ENCODE measurements at regions not wholly inside any gene's neighbourhood (a gene's known extent, or its start where the extent isn't known, plus 50 kb on each side); places are given as distances from the start of the nearest gene placed in this dataset.

DNA sequence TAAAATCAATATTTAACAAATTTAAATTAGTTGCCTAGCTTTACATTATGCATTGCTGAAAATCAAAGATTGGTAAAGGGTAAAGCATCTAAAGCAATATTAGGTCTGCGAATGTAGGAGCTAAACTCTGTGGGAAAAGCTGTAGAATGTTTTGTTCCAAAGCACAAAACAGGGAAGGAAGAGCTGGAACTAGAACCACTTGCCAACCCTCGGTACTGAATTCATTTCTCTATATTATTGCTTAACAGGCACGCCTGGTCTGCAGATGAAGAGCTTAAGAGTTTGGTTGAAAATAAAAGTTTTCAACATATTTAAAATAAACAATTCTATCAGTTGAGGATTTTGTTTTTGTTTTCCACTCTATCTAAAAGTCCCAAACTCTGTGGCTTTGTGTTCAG is 1252.8 kb upstream of the SEL1L start:
- in situ Hi-C loops (cut with HindIII; ENCODE audit: low pct_unique_long_range_greater_than_20kb, low sequenced_read_pairs) = no loop called here
- POLR2A ChIA-PET = no interaction called here
- CTCF ChIA-PET = no interaction called here
- Histone ChIP-seq H3K4me1 (ENCODE audit: control insufficient read depth, insufficient read depth, low read length) (no peaks in the 10 kb centered on the region), H3K27ac (ENCODE audit: low read length) (no peak overlapping the region), H3K9me3 (ENCODE audit: control insufficient read depth, insufficient read depth, low read depth, low read length) (no peaks in the 10 kb centered on the region), H3K36me3 (ENCODE audit: control insufficient read depth, insufficient read depth, low read length) (no peaks in the 10 kb centered on the region), H3K27me3 (ENCODE audit: control insufficient read depth, insufficient read depth, low read length) (no peaks in the 10 kb centered on the region), H3K4me3 (ENCODE audit: low read depth in 2 of 2, low read length in 2 of 2) (no peak overlapping the region)
- no TSS peak for BruUV-seq (replicated peaks)
- intact Hi-C loops (cut with micrococcal nuclease; ENCODE audit: unreplicated experiment) = no loop called here
- ATAC-seq (no peak), DNase-seq (ENCODE audit: low read depth, low spot score) (no peak)
- TF ChIP-seq SIN3A (IDR thresholded peaks at IDR 0.05; ENCODE audit: borderline replicate concordance, insufficient read depth, low read depth, low read length) (no peak), TCF7L2 (IDR thresholded peaks at IDR 0.05; ENCODE audit: low read depth, low read length) (no peak)

DNA sequence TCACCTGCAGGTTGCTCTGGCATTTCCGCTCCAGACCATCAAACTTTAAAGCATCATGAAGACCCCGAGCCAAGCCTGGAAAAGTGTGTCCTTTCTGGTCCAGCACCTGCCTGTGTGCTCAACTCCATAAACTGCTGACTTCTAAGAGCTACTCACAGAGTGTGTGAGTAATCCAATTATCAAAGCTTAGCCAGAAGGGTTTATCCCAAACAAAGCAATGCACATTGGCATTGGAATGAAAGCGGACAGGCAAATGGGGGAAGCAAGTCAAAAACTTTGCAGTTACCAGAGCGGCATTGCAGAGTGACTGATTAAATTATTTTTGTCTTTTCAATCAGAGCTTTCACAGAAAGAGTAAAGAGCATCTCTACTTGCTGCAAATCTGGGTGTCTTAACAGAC is 1262.4 kb upstream of the SEL1L start:
- no peak overlapping the region for H3K4me3 ChIP-seq (ENCODE audit: low read depth in 2 of 2, low read length in 2 of 2)
- BruUV-seq (replicated peaks) = no TSS peak
- H3K4me1 ChIP-seq (ENCODE audit: control insufficient read depth, insufficient read depth, low read length) = no peaks in the 10 kb centered on the region
- CTCF ChIA-PET = no interaction called here
- in situ Hi-C loops (cut with HindIII; ENCODE audit: low pct_unique_long_range_greater_than_20kb, low sequenced_read_pairs) = no loop called here
- POLR2A ChIA-PET = no interaction called here
- H3K36me3 ChIP-seq (ENCODE audit: control insufficient read depth, insufficient read depth, low read length) = no peaks in the 10 kb centered on the region; the same call in 1 of the 2 replicates
- DNase-seq (ENCODE audit: low read depth, low spot score) (no peak), ATAC-seq (no peak)
- no peaks in the 10 kb centered on the region for H3K9me3 ChIP-seq (ENCODE audit: control insufficient read depth, insufficient read depth, low read depth, low read length)
- intact Hi-C loops (cut with micrococcal nuclease; ENCODE audit: unreplicated experiment) = no loop called here
- H3K27me3 ChIP-seq (ENCODE audit: control insufficient read depth, insufficient read depth, low read length) = no peaks in the 10 kb centered on the region
- no peak for TF ChIP-seq POLR2AphosphoS5 (IDR thresholded peaks at IDR 0.05; ENCODE audit: low read depth, low read length)
- TF ChIP-seq, protein P1, sequence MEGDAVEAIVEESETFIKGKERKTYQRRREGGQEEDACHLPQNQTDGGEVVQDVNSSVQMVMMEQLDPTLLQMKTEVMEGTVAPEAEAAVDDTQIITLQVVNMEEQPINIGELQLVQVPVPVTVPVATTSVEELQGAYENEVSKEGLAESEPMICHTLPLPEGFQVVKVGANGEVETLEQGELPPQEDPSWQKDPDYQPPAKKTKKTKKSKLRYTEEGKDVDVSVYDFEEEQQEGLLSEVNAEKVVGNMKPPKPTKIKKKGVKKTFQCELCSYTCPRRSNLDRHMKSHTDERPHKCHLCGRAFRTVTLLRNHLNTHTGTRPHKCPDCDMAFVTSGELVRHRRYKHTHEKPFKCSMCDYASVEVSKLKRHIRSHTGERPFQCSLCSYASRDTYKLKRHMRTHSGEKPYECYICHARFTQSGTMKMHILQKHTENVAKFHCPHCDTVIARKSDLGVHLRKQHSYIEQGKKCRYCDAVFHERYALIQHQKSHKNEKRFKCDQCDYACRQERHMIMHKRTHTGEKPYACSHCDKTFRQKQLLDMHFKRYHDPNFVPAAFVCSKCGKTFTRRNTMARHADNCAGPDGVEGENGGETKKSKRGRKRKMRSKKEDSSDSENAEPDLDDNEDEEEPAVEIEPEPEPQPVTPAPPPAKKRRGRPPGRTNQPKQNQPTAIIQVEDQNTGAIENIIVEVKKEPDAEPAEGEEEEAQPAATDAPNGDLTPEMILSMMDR (IDR thresholded peaks at IDR 0.05) = no peak
- TF ChIP-seq SIN3A (IDR thresholded peaks at IDR 0.05; ENCODE audit: borderline replicate concordance, insufficient read depth, low read depth, low read length) = no peak
- TF ChIP-seq TCF7L2 (IDR thresholded peaks at IDR 0.05; ENCODE audit: low read depth, low read length) = no peak
- TF ChIP-seq, protein P2, sequence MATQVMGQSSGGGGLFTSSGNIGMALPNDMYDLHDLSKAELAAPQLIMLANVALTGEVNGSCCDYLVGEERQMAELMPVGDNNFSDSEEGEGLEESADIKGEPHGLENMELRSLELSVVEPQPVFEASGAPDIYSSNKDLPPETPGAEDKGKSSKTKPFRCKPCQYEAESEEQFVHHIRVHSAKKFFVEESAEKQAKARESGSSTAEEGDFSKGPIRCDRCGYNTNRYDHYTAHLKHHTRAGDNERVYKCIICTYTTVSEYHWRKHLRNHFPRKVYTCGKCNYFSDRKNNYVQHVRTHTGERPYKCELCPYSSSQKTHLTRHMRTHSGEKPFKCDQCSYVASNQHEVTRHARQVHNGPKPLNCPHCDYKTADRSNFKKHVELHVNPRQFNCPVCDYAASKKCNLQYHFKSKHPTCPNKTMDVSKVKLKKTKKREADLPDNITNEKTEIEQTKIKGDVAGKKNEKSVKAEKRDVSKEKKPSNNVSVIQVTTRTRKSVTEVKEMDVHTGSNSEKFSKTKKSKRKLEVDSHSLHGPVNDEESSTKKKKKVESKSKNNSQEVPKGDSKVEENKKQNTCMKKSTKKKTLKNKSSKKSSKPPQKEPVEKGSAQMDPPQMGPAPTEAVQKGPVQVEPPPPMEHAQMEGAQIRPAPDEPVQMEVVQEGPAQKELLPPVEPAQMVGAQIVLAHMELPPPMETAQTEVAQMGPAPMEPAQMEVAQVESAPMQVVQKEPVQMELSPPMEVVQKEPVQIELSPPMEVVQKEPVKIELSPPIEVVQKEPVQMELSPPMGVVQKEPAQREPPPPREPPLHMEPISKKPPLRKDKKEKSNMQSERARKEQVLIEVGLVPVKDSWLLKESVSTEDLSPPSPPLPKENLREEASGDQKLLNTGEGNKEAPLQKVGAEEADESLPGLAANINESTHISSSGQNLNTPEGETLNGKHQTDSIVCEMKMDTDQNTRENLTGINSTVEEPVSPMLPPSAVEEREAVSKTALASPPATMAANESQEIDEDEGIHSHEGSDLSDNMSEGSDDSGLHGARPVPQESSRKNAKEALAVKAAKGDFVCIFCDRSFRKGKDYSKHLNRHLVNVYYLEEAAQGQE (IDR thresholded peaks at IDR 0.05; ENCODE audit: insufficient read depth in 1 of 2, low read depth in 2 of 2, low read length in 1 of 2) = no peak
- H3K27ac ChIP-seq (ENCODE audit: low read length) = no peak overlapping the region

DNA sequence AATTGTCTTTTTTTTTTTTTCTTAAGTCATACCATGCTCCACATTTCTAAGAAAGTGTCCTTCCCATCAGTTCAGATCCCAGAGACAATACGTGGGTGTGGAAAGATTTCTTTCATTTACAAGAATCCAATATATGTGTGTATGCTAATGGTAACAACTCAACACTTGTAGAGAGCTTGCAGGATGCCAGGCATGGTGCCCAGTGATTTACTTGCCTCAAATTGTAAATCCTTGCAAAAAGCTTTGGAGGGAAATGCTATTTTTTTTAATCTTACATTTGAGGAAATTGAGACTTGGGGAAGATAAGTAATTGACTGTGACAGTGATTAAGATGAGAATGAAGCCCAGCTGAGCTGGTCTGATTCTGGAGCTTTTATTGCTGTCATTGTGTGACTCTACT is 1264.6 kb upstream of the SEL1L start:
- Histone ChIP-seq H3K36me3 (ENCODE audit: control insufficient read depth, insufficient read depth, low read length) (no peaks in the 10 kb centered on the region; the same call in 1 of the 2 replicates), H3K27ac (ENCODE audit: low read length) (no peak overlapping the region), H3K27me3 (ENCODE audit: control insufficient read depth, insufficient read depth, low read length) (no peaks in the 10 kb centered on the region), H3K9me3 (ENCODE audit: control insufficient read depth, insufficient read depth, low read depth, low read length) (no peaks in the 10 kb centered on the region), H3K4me3 (ENCODE audit: low read depth in 2 of 2, low read length in 2 of 2) (no peak overlapping the region), H3K4me1 (ENCODE audit: control insufficient read depth, insufficient read depth, low read length) (no peaks in the 10 kb centered on the region)
- ATAC-seq (no peak), DNase-seq (ENCODE audit: low read depth, low spot score) (no peak)
- intact Hi-C loops (cut with micrococcal nuclease; ENCODE audit: unreplicated experiment) = no loop called here
- no TSS peak for BruUV-seq (replicated peaks)
- in situ Hi-C loops (cut with HindIII; ENCODE audit: low pct_unique_long_range_greater_than_20kb, low sequenced_read_pairs) = no loop called here
- CTCF ChIA-PET = no interaction called here
- POLR2A ChIA-PET = no interaction called here
- TF ChIP-seq, protein P2 (IDR thresholded peaks at IDR 0.05; ENCODE audit: insufficient read depth in 1 of 2, low read depth in 2 of 2, low read length in 1 of 2) = no peak
- TF ChIP-seq, protein P1 (IDR thresholded peaks at IDR 0.05) = no peak
- TF ChIP-seq SIN3A (IDR thresholded peaks at IDR 0.05; ENCODE audit: borderline replicate concordance, insufficient read depth, low read depth, low read length) (no peak), POLR2AphosphoS5 (IDR thresholded peaks at IDR 0.05; ENCODE audit: low read depth, low read length) (no peak), TCF7L2 (IDR thresholded peaks at IDR 0.05; ENCODE audit: low read depth, low read length) (no peak)
